ENCODE measurements at regions not wholly inside any gene's neighbourhood (a gene's known extent, or its start where the extent isn't known, plus 50 kb on each side); places are given as distances from the start of the nearest gene placed in this dataset.

DNA sequence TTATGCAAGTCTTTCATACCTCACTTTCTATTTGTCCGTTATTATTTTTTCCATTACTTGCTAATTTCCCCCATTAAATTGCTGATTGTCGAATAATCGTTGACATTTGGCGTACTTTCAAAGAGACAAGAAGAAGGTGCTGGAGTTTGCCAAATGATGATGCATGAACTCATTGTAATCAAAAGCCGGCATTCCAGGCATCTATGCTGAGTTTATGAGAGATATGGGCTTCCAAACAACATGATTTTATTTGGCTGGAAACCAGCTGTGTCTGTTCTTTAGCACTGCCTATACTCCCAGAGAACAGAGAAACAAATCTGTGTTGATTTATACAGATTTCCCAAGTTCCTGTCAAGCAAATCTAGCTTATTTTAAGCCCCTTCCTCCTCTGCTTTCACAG, 80.8 kb upstream of the RPS6KA3 start:
- TF ChIP-seq EZH2 (IDR thresholded peaks at IDR 0.05) (no peak), POLR2AphosphoS5 (IDR thresholded peaks at IDR 0.05; ENCODE audit: borderline replicate concordance, low read depth, low read length) (no peak)

All from SK-N-MC (cell line).